DND-41 (cell line): ENCODE measurements at regions not wholly inside any gene's neighbourhood (a gene's known extent, or its start where the extent isn't known, plus 50 kb on each side); places are given as distances from the start of the nearest gene placed in this dataset.

Source experiments
- ATAC-seq: fragments of 200-7000 bp; cut with Tn5 transposase; 3 replicates; pipeline ENCODE4 v1.9.1; 2021; ENCODE audit warnings: low read depth; ENCODE audit not compliant: insufficient read depth
- DNase-seq: peaks from one replicate; pipeline ENCODE4 v3.0.0-alpha.2; 2020
- H2AFZ ChIP-seq: 2 replicates; pipeline ENCODE4 v1.6.0; 2012; ENCODE audit warnings: low read depth, low read length
- H3K27ac ChIP-seq: 2 replicates; pipeline ENCODE4 v1.5.1; 2012; ENCODE audit warnings: low read length, inconsistent platforms
- H3K27me3 ChIP-seq: fragments of 200-600 bp; sonication (generic); 2 replicates; pipeline ENCODE4 v1.6.0; 2012; ENCODE audit warnings: low read length, mild to moderate bottlenecking, inconsistent platforms; ENCODE audit not compliant: insufficient read depth, poor library complexity
- H3K36me3 ChIP-seq: 2 replicates; pipeline ENCODE4 v1.5.1; 2012; ENCODE audit warnings: low read length, inconsistent platforms; ENCODE audit not compliant: insufficient read depth
- H3K4me1 ChIP-seq: 2 replicates; pipeline ENCODE4 v1.5.1; 2012; ENCODE audit warnings: mild to moderate bottlenecking, low read length; ENCODE audit not compliant: insufficient read depth
- H3K4me2 ChIP-seq: 2 replicates; pipeline ENCODE4 v1.6.0; 2012; ENCODE audit warnings: mild to moderate bottlenecking, moderate library complexity, low read length, inconsistent platforms; ENCODE audit not compliant: insufficient read depth
- H3K4me3 ChIP-seq, 2 experiments: fragments of 200-600 bp in 1 of 2; shearing (Covaris generic) in 1 of 2; 2 replicates each; pipeline ENCODE4 v1.5.1; 2012 to 2016; ENCODE audit warnings: inconsistent platforms in 2 of 2, low read length in 2 of 2, mild to moderate bottlenecking in 2 of 2, low read depth in 1 of 2, moderate library complexity in 1 of 2
- H3K79me2 ChIP-seq: 2 replicates; pipeline ENCODE4 v1.6.0; 2012; ENCODE audit warnings: low read length, inconsistent platforms; ENCODE audit not compliant: insufficient read depth
- H3K9ac ChIP-seq: 2 replicates; pipeline ENCODE4 v1.6.0; 2012; ENCODE audit warnings: low read depth, mild to moderate bottlenecking, inconsistent platforms, low read length, moderate library complexity
- H3K9me3 ChIP-seq: 2 replicates; pipeline ENCODE4 v1.5.1; 2012; ENCODE audit warnings: low read length, moderate library complexity, mild to moderate bottlenecking, inconsistent platforms; ENCODE audit not compliant: insufficient read depth, severe bottlenecking
- H4K20me1 ChIP-seq: 2 replicates; pipeline ENCODE4 v1.6.0; 2012; ENCODE audit warnings: low read length; ENCODE audit not compliant: insufficient read depth
- CTCF ChIP-seq: IDR thresholded peaks from 2 replicates; pipeline ENCODE4 v1.5.1; 2012; ENCODE audit warnings: borderline replicate concordance, low read length, moderate library complexity, mild to moderate bottlenecking; ENCODE audit not compliant: poor library complexity, severe bottlenecking; ENCODE audit errors: extremely low read depth
- EZH2 ChIP-seq: IDR thresholded peaks from 3 replicates; pipeline ENCODE4 v1.6.1; 2012; ENCODE audit warnings: borderline replicate concordance, low read depth, mild to moderate bottlenecking, moderate library complexity, low read length, inconsistent platforms; ENCODE audit not compliant: severe bottlenecking

GRCh38 chr12:11963841-11964471 lies 106.8 kb upstream of the BCL2L14 start:
- Histone ChIP-seq H3K79me2 (no peaks in the 10 kb centered on the region), H3K27ac (no peak overlapping the region), H3K9ac (no peak overlapping the region), H3K36me3 (no peaks in the 10 kb centered on the region), H3K9me3 (no peaks in the 10 kb centered on the region), H4K20me1 (no peaks in the 10 kb centered on the region), H3K4me1 (peaks cover 10% of the 10 kb centered on the region), H3K4me3 (no peak overlapping the region), H3K27me3 (no peaks in the 10 kb centered on the region), H3K4me2 (no peak overlapping the region), H2AFZ (no peak overlapping the region)
- ATAC-seq = no peak
- TF ChIP-seq CTCF (no peak), EZH2 (no peak)
- DNase-seq = no peak

GRCh38 chr12:11965258-11965910 lies 105.4 kb upstream of the BCL2L14 start:
- no peaks in the 10 kb centered on the region for H3K27me3 ChIP-seq
- no peaks in the 10 kb centered on the region for H3K9me3 ChIP-seq
- no peak for TF ChIP-seq CTCF
- no peak for TF ChIP-seq EZH2
- H3K4me3 ChIP-seq = no peak overlapping the region
- ATAC-seq (no peak), DNase-seq (no peak)
- H2AFZ ChIP-seq = no peak overlapping the region
- H3K27ac ChIP-seq = no peak overlapping the region
- no peaks in the 10 kb centered on the region for H4K20me1 ChIP-seq
- H3K4me1 ChIP-seq = no peaks in the 10 kb centered on the region
- no peak overlapping the region for H3K9ac ChIP-seq
- H3K4me2 ChIP-seq = no peak overlapping the region
- no peaks in the 10 kb centered on the region for H3K79me2 ChIP-seq
- H3K36me3 ChIP-seq = no peaks in the 10 kb centered on the region

GRCh38 chr12:11967376-11968047 lies 103.2 kb upstream of the BCL2L14 start:
- H3K79me2 ChIP-seq = no peaks in the 10 kb centered on the region
- H3K4me1 ChIP-seq = no peaks in the 10 kb centered on the region
- TF ChIP-seq CTCF (no peak), EZH2 (no peak)
- H3K36me3 ChIP-seq = no peaks in the 10 kb centered on the region
- DNase-seq = peak; percentile 36
- no peak overlapping the region for H3K4me3 ChIP-seq
- no peak overlapping the region for H3K27ac ChIP-seq
- H3K27me3 ChIP-seq = no peaks in the 10 kb centered on the region
- peak; percentile 62; the same call in 2 of the 3 replicates for ATAC-seq
- no peak overlapping the region for H3K4me2 ChIP-seq
- no peak overlapping the region for H2AFZ ChIP-seq
- no peak overlapping the region for H3K9ac ChIP-seq
- no peaks in the 10 kb centered on the region for H4K20me1 ChIP-seq
- H3K9me3 ChIP-seq = no peaks in the 10 kb centered on the region
